Smooth muscle cell (in vitro differentiated cells): ENCODE measurements at regions not wholly inside any gene's neighbourhood (a gene's known extent, or its start where the extent isn't known, plus 50 kb on each side); places are given as distances from the start of the nearest gene placed in this dataset.

Experiments
- DNase-seq: peaks from one replicate; lab custom pipeline; 2025; ENCODE audit not compliant: unreplicated experiment; lab: John Stamatoyannopoulos, UW
- H2AFZ ChIP-seq: fragments of 200-600 bp; sonication (generic); 2 replicates; pipeline ENCODE4 v1.6.0; 2016; ENCODE audit warnings: antibody characterized with exemption, low read depth, mild to moderate bottlenecking
- H3F3A ChIP-seq: fragments of 200-600 bp; sonication (generic); 2 replicates; pipeline ENCODE4 v1.6.0; 2017; ENCODE audit warnings: antibody characterized with exemption, low read depth
- H3K27ac ChIP-seq: fragments of 200-600 bp; sonication (generic); 2 replicates; pipeline ENCODE4 v1.5.1; 2016; ENCODE audit warnings: low read depth, mild to moderate bottlenecking
- H3K27me3 ChIP-seq: fragments of 200-600 bp; sonication (generic); 2 replicates; pipeline ENCODE4 v1.6.1; 2016; ENCODE audit warnings: low read depth, mild to moderate bottlenecking
- H3K36me3 ChIP-seq: fragments of 200-600 bp; sonication (generic); 2 replicates; pipeline ENCODE4 v1.5.1; 2016; ENCODE audit warnings: low read depth
- H3K4me1 ChIP-seq: fragments of 200-600 bp; sonication (generic); 2 replicates; pipeline ENCODE4 v1.5.1; 2016; ENCODE audit warnings: low read depth
- H3K4me2 ChIP-seq: fragments of 200-600 bp; sonication (generic); 2 replicates; pipeline ENCODE4 v1.6.0; 2016; ENCODE audit warnings: mild to moderate bottlenecking
- H3K4me3 ChIP-seq: fragments of 200-600 bp; sonication (generic); 2 replicates; pipeline ENCODE4 v1.5.1; 2016; ENCODE audit warnings: mild to moderate bottlenecking
- H3K79me2 ChIP-seq: fragments of 200-600 bp; sonication (generic); 2 replicates; pipeline ENCODE4 v1.6.0; 2016; ENCODE audit warnings: low read depth, mild to moderate bottlenecking
- H3K9ac ChIP-seq: fragments of 200-600 bp; sonication (generic); 2 replicates; pipeline ENCODE4 v1.6.0; 2016; ENCODE audit warnings: low read depth
- H3K9me3 ChIP-seq: fragments of 200-600 bp; sonication (generic); replicated peaks from 2 replicates; pipeline ENCODE4 v1.5.1; 2016; ENCODE audit warnings: low read depth
- H4K20me1 ChIP-seq: fragments of 200-600 bp; sonication (generic); 2 replicates; pipeline ENCODE4 v1.6.0; 2016; ENCODE audit warnings: low read depth
- CTCF ChIP-seq: fragments of 200-600 bp; sonication (generic); IDR thresholded peaks from 2 replicates; pipeline ENCODE4 v1.5.1; 2017; ENCODE audit warnings: borderline replicate concordance, mild to moderate bottlenecking, antibody characterized with exemption; ENCODE audit not compliant: insufficient read depth, poor library complexity, severe bottlenecking
- WGBS: methylation state at CpG from one replicate; pipeline ENCODE4 v1.1.7; 2016; ENCODE audit warnings: low lambda C conversion rate; 5-methylcytosine and 5-hydroxymethylcytosine counted together

GRCh38 chr12:19882346-19882745 is 443.1 kb downstream of the AEBP2 start:
- no peak overlapping the region for H3K4me3 ChIP-seq
- DNase-seq: no peak
- no peaks in the 10 kb centered on the region for H3K36me3 ChIP-seq
- no peak overlapping the region for H3K4me2 ChIP-seq
- H3K9ac ChIP-seq: no peak overlapping the region
- no peaks in the 10 kb centered on the region for H3K4me1 ChIP-seq
- no peaks in the 10 kb centered on the region for H3K27me3 ChIP-seq
- no peaks in the 10 kb centered on the region for H3F3A ChIP-seq
- no peak overlapping the region for H3K27ac ChIP-seq
- H2AFZ ChIP-seq: no peak overlapping the region
- H4K20me1 ChIP-seq: no peaks in the 10 kb centered on the region
- H3K79me2 ChIP-seq: no peaks in the 10 kb centered on the region
- no peak for TF ChIP-seq CTCF
- H3K9me3 ChIP-seq: no peaks in the 10 kb centered on the region
- WGBS: 75% methylated on average over 3 of the region's 3 CpGs

- H3K27me3 ChIP-seq: no peaks in the 10 kb centered on the region
- 82% methylated on average over 3 of the region's 3 CpGs for WGBS
Observed at GRCh38 chr12:19884021-19884492, 444.8 kb downstream of the AEBP2 start.

GRCh38 chr12:19885093-19885812 is 446.0 kb downstream of the AEBP2 start:
- no peak overlapping the region for H3K4me2 ChIP-seq
- H3F3A ChIP-seq: no peaks in the 10 kb centered on the region
- WGBS: 93% methylated on average over 8 of the region's 8 CpGs
- no peak overlapping the region for H3K9ac ChIP-seq
- no peaks in the 10 kb centered on the region for H4K20me1 ChIP-seq
- TF ChIP-seq CTCF: no peak
- H3K4me3 ChIP-seq: no peak overlapping the region
- H3K79me2 ChIP-seq: no peaks in the 10 kb centered on the region
- H3K27me3 ChIP-seq: no peaks in the 10 kb centered on the region
- H3K4me1 ChIP-seq: no peaks in the 10 kb centered on the region
- H3K9me3 ChIP-seq: no peaks in the 10 kb centered on the region
- DNase-seq: no peak
- no peak overlapping the region for H3K27ac ChIP-seq
- H3K36me3 ChIP-seq: no peaks in the 10 kb centered on the region
- H2AFZ ChIP-seq: no peak overlapping the region

More at GRCh38 chr12:19884021-19884492, 444.8 kb downstream of the AEBP2 start:
- DNase-seq: no peak
- Histone ChIP-seq H3K36me3 (no peaks in the 10 kb centered on the region), H3K4me1 (no peaks in the 10 kb centered on the region), H3K9ac (no peak overlapping the region), H3K27ac (peak overlapping the region; percentile 20), H3K4me2 (peak overlapping the region; percentile 19), H3K79me2 (no peaks in the 10 kb centered on the region), H4K20me1 (no peaks in the 10 kb centered on the region), H3F3A (no peaks in the 10 kb centered on the region), H2AFZ (peak overlapping the region; percentile 78), H3K9me3 (no peaks in the 10 kb centered on the region), H3K4me3 (no peak overlapping the region)
- no peak for TF ChIP-seq CTCF

GRCh38 chr12:19886065-19886464 is 446.8 kb downstream of the AEBP2 start:
- no peaks in the 10 kb centered on the region for H3F3A ChIP-seq
- no peak for TF ChIP-seq CTCF
- H3K27ac ChIP-seq: no peak overlapping the region
- no peak overlapping the region for H3K4me2 ChIP-seq
- no peak overlapping the region for H3K4me3 ChIP-seq
- DNase-seq: no peak
- H4K20me1 ChIP-seq: no peaks in the 10 kb centered on the region
- H3K4me1 ChIP-seq: no peaks in the 10 kb centered on the region
- H2AFZ ChIP-seq: no peak overlapping the region
- H3K9me3 ChIP-seq: no peaks in the 10 kb centered on the region
- no peaks in the 10 kb centered on the region for H3K27me3 ChIP-seq
- WGBS: 94% methylated on average over 4 of the region's 4 CpGs
- H3K9ac ChIP-seq: no peak overlapping the region
- no peaks in the 10 kb centered on the region for H3K36me3 ChIP-seq
- no peaks in the 10 kb centered on the region for H3K79me2 ChIP-seq
